HEK293 (cell line): ENCODE measurements at regions not wholly inside any gene's neighbourhood (a gene's known extent, or its start where the extent isn't known, plus 50 kb on each side); places are given as distances from the start of the nearest gene placed in this dataset.

Experiments
- GLI2 ChIP-seq: fragments of 450-650 bp; formaldehyde crosslinking; IDR thresholded peaks from 2 replicates; pipeline ENCODE4; 2017; ENCODE audit warnings: missing biosample characterization, missing genetic modification characterization, low read depth, borderline replicate concordance
- MEIS1 ChIP-seq: sonication (generic); formaldehyde crosslinking; IDR thresholded peaks from 2 replicates; pipeline ENCODE4 v1.8.1; 2022; ENCODE audit warnings: missing genetic modification reagents, mild to moderate bottlenecking, borderline replicate concordance
- SCRT2 ChIP-seq: fragments of 450-650 bp; formaldehyde crosslinking; IDR thresholded peaks from 2 replicates; pipeline ENCODE4 v1.5.1; 2016; ENCODE audit warnings: missing biosample characterization, missing genetic modification characterization
- ZBTB21 ChIP-seq: fragments of 450-650 bp; formaldehyde crosslinking; IDR thresholded peaks from 2 replicates; pipeline ENCODE4 v1.5.1; 2017; ENCODE audit warnings: missing biosample characterization, missing genetic modification characterization
- ZBTB8A ChIP-seq: fragments of 450-650 bp; formaldehyde crosslinking; IDR thresholded peaks from 2 replicates; pipeline ENCODE4 v1.5.1; 2016; ENCODE audit warnings: missing biosample characterization, missing genetic modification characterization
- ZFP69B ChIP-seq: fragments of 450-650 bp; formaldehyde crosslinking; IDR thresholded peaks from 2 replicates; pipeline ENCODE4 v1.5.1; 2016; ENCODE audit warnings: missing biosample characterization, missing genetic modification characterization
- ZNF138 ChIP-seq: fragments of 450-650 bp; formaldehyde crosslinking; IDR thresholded peaks from 2 replicates; pipeline ENCODE4 v1.5.1; 2016; ENCODE audit warnings: missing biosample characterization, missing genetic modification characterization, borderline replicate concordance
- ZNF157 ChIP-seq: fragments of 450-650 bp; formaldehyde crosslinking; IDR thresholded peaks from 2 replicates; pipeline ENCODE4 v1.5.1; 2016; ENCODE audit warnings: missing biosample characterization, missing genetic modification characterization
- ZNF214 ChIP-seq: fragments of 450-650 bp; formaldehyde crosslinking; IDR thresholded peaks from 2 replicates; pipeline ENCODE4 v1.5.1; 2017; ENCODE audit warnings: missing biosample characterization, mild to moderate bottlenecking, missing genetic modification characterization, borderline replicate concordance
- ZNF423 ChIP-seq: fragments of 450-650 bp; formaldehyde crosslinking; IDR thresholded peaks from 2 replicates; pipeline ENCODE4 v1.5.1; 2016; ENCODE audit warnings: missing biosample characterization, missing genetic modification characterization
- ZNF426 ChIP-seq: fragments of 450-650 bp; formaldehyde crosslinking; IDR thresholded peaks from 2 replicates; pipeline ENCODE4 v1.5.1; 2017; ENCODE audit warnings: missing biosample characterization, missing genetic modification characterization, mild to moderate bottlenecking, inconsistent platforms, moderate library complexity
- ZNF433 ChIP-seq: fragments of 450-650 bp; formaldehyde crosslinking; IDR thresholded peaks from 2 replicates; pipeline ENCODE4 v1.5.1; 2016; ENCODE audit warnings: missing biosample characterization, missing genetic modification characterization, low read depth
- ZNF549 ChIP-seq: fragments of 450-650 bp; IDR thresholded peaks from 2 replicates; pipeline ENCODE4 v1.5.1; 2018; ENCODE audit warnings: missing biosample characterization, missing genetic modification characterization, mild to moderate bottlenecking, inconsistent platforms, moderate library complexity
- ZNF558 ChIP-seq: fragments of 450-650 bp; formaldehyde crosslinking; IDR thresholded peaks from 2 replicates; pipeline ENCODE4 v1.5.1; 2016; ENCODE audit warnings: missing biosample characterization, missing genetic modification characterization
- ZNF561 ChIP-seq: fragments of 450-650 bp; IDR thresholded peaks from 2 replicates; pipeline ENCODE4 v1.5.1; 2018; ENCODE audit warnings: missing biosample characterization, missing genetic modification characterization, borderline replicate concordance
- ZNF626 ChIP-seq: fragments of 450-650 bp; sonication (Bioruptor Pico); formaldehyde crosslinking; IDR thresholded peaks from 2 replicates; pipeline ENCODE4 v1.5.1; 2018; ENCODE audit warnings: missing biosample characterization, missing genetic modification characterization, inconsistent platforms
- ZNF629 ChIP-seq: fragments of 450-650 bp; formaldehyde crosslinking; IDR thresholded peaks from 2 replicates; pipeline ENCODE4 v1.5.1; 2017; ENCODE audit warnings: missing biosample characterization, missing genetic modification characterization
- ZNF791 ChIP-seq: fragments of 450-650 bp; formaldehyde crosslinking; IDR thresholded peaks from 2 replicates; pipeline ENCODE4 v1.5.1; 2016; ENCODE audit warnings: missing biosample characterization, missing genetic modification characterization
- TF ChIP-seq, protein P1 (sequence below): fragments of 450-650 bp; formaldehyde crosslinking; IDR thresholded peaks from 2 replicates; pipeline ENCODE4 v1.5.1; 2016; ENCODE audit warnings: missing biosample characterization, missing genetic modification characterization
- TF ChIP-seq, protein P2 (sequence below): fragments of 450-650 bp; formaldehyde crosslinking; optimal IDR thresholded peaks from 2 replicates; pipeline ENCODE3; 2016; ENCODE audit warnings: missing biosample characterization, mild to moderate bottlenecking, missing genetic modification characterization
- TF ChIP-seq, protein P3 (sequence below): fragments of 450-650 bp; formaldehyde crosslinking; IDR thresholded peaks from 2 replicates; pipeline ENCODE4 v1.5.1; 2017; ENCODE audit warnings: missing biosample characterization, mild to moderate bottlenecking, missing genetic modification characterization, moderate library complexity
- TF ChIP-seq, protein P4 (sequence below): fragments of 450-650 bp; formaldehyde crosslinking; IDR thresholded peaks from 2 replicates; pipeline ENCODE4 v1.5.1; 2016; ENCODE audit warnings: missing biosample characterization, missing genetic modification characterization, low read depth
- TF ChIP-seq, protein P5 (sequence below): fragments of 450-650 bp; formaldehyde crosslinking; IDR thresholded peaks from 2 replicates; pipeline ENCODE4 v1.5.1; 2016; ENCODE audit warnings: missing biosample characterization, missing genetic modification characterization
- TF ChIP-seq, protein P6 (sequence below): fragments of 450-650 bp; formaldehyde crosslinking; IDR thresholded peaks from 2 replicates; pipeline ENCODE4 v1.5.1; 2016; ENCODE audit warnings: missing biosample characterization, missing genetic modification characterization

DNA sequence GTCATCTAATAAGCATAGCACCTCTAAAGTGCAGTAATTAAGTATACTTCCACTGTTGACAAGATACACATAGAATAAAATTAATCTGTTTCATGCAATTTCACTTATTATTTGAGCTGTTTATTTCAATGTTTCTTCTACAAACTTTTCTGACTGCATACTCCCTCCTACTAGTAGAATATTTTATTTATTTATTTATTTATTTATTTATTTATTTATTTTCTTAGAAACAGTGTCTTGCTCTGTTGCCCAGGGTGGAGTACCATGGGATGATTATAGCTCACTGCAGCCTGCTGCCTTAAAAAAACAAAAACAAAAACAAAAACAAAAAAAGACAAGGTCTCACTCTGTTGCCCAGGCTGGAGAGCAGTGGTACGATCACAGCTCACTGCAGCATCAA is 68.4 kb upstream of the KITLG start (continued):
- TF ChIP-seq, protein P1, sequence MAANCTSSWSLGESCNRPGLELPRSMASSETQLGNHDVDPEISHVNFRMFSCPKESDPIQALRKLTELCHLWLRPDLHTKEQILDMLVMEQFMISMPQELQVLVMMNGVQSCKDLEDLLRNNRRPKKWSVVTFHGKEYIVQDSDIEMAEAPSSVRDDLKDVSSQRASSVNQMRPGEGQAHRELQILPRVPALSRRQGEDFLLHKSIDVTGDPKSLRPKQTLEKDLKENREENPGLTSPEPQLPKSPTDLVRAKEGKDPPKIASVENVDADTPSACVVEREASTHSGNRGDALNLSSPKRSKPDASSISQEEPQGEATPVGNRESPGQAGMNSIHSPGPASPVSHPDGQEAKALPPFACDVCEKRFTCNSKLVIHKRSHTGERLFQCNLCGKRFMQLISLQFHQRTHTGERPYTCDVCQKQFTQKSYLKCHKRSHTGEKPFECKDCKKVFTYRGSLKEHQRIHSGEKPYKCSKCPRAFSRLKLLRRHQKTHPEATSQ (tag by site-specific recombination) = no peak
- TF ChIP-seq, protein P2, sequence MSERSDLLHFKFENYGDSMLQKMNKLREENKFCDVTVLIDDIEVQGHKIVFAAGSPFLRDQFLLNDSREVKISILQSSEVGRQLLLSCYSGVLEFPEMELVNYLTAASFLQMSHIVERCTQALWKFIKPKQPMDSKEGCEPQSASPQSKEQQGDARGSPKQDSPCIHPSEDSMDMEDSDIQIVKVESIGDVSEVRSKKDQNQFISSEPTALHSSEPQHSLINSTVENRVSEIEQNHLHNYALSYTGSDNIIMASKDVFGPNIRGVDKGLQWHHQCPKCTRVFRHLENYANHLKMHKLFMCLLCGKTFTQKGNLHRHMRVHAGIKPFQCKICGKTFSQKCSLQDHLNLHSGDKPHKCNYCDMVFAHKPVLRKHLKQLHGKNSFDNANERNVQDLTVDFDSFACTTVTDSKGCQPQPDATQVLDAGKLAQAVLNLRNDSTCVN (tag by site-specific recombination) = no peak
- TF ChIP-seq SCRT2 = no peak
- no peak for TF ChIP-seq MEIS1 (CRISPR knock-in tag)
- peak; percentile 43; the same call in 1 of the 2 replicates for TF ChIP-seq ZBTB21 (tag by site-specific recombination)
- TF ChIP-seq ZNF626 (tag by site-specific recombination) = no peak
- 0 out of 2 replicates have a peak, but pooled peaks have one; percentile 59 for TF ChIP-seq ZNF138
- peak; percentile 73; the same call in 1 of the 2 replicates for TF ChIP-seq ZNF433 (tag by site-specific recombination)
- TF ChIP-seq, protein P3, sequence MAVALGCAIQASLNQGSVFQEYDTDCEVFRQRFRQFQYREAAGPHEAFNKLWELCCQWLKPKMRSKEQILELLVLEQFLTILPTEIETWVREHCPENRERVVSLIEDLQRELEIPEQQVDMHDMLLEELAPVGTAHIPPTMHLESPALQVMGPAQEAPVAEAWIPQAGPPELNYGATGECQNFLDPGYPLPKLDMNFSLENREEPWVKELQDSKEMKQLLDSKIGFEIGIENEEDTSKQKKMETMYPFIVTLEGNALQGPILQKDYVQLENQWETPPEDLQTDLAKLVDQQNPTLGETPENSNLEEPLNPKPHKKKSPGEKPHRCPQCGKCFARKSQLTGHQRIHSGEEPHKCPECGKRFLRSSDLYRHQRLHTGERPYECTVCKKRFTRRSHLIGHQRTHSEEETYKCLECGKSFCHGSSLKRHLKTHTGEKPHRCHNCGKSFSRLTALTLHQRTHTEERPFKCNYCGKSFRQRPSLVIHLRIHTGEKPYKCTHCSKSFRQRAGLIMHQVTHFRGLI (tag by site-specific recombination) = no peak
- TF ChIP-seq ZNF549 (tag by site-specific recombination) = no peak
- TF ChIP-seq ZNF157 (tag by site-specific recombination) = no peak
- no peak for TF ChIP-seq ZNF423
- 0 out of 2 replicates have a peak, but pooled peaks have one; percentile 21 for TF ChIP-seq ZNF791
- TF ChIP-seq ZFP69B (tag by site-specific recombination) = no peak
- peak; percentile 48 for TF ChIP-seq ZNF629 (tag by site-specific recombination)
- peak; percentile 90 for TF ChIP-seq ZNF426 (tag by site-specific recombination)
- peak; percentile 25; the same call in 1 of the 2 replicates for TF ChIP-seq ZNF214 (tag by site-specific recombination)
- TF ChIP-seq, protein P4, sequence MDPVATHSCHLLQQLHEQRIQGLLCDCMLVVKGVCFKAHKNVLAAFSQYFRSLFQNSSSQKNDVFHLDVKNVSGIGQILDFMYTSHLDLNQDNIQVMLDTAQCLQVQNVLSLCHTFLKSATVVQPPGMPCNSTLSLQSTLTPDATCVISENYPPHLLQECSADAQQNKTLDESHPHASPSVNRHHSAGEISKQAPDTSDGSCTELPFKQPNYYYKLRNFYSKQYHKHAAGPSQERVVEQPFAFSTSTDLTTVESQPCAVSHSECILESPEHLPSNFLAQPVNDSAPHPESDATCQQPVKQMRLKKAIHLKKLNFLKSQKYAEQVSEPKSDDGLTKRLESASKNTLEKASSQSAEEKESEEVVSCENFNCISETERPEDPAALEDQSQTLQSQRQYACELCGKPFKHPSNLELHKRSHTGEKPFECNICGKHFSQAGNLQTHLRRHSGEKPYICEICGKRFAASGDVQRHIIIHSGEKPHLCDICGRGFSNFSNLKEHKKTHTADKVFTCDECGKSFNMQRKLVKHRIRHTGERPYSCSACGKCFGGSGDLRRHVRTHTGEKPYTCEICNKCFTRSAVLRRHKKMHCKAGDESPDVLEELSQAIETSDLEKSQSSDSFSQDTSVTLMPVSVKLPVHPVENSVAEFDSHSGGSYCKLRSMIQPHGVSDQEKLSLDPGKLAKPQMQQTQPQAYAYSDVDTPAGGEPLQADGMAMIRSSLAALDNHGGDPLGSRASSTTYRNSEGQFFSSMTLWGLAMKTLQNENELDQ (tag by site-specific recombination) = no peak
- TF ChIP-seq ZBTB8A (tag by site-specific recombination) = peak; percentile 78
- peak; percentile 20; the same call in 1 of the 2 replicates for TF ChIP-seq GLI2 (tag by site-specific recombination)
- peak; percentile 57; the same call in 1 of the 2 replicates for TF ChIP-seq ZNF558 (tag by site-specific recombination)
- TF ChIP-seq ZNF561 (tag by site-specific recombination) = no peak
- TF ChIP-seq, protein P5, sequence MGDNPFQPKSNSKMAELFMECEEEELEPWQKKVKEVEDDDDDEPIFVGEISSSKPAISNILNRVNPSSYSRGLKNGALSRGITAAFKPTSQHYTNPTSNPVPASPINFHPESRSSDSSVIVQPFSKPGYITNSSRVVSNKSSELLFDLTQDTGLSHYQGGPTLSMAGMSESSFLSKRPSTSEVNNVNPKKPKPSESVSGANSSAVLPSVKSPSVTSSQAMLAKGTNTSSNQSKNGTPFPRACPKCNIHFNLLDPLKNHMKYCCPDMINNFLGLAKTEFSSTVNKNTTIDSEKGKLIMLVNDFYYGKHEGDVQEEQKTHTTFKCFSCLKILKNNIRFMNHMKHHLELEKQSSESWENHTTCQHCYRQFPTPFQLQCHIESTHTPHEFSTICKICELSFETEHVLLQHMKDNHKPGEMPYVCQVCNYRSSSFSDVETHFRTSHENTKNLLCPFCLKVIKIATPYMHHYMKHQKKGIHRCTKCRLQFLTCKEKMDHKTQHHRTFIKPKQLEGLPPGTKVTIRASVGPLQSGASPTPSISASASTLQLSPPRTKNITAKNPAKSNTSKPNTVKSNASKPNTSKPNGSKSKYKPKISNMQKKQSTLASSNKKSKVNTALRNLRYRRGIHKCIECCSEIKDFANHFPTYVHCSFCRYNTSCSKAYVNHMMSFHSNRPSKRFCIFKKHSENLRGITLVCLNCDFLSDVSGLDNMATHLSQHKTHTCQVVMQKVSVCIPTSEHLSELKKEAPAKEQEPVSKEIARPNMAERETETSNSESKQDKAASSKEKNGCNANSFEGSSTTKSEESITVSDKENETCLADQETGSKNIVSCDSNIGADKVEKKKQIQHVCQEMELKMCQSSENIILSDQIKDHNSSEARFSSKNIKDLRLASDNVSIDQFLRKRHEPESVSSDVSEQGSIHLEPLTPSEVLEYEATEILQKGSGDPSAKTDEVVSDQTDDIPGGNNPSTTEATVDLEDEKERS (tag by site-specific recombination) = no peak
- TF ChIP-seq, protein P6, sequence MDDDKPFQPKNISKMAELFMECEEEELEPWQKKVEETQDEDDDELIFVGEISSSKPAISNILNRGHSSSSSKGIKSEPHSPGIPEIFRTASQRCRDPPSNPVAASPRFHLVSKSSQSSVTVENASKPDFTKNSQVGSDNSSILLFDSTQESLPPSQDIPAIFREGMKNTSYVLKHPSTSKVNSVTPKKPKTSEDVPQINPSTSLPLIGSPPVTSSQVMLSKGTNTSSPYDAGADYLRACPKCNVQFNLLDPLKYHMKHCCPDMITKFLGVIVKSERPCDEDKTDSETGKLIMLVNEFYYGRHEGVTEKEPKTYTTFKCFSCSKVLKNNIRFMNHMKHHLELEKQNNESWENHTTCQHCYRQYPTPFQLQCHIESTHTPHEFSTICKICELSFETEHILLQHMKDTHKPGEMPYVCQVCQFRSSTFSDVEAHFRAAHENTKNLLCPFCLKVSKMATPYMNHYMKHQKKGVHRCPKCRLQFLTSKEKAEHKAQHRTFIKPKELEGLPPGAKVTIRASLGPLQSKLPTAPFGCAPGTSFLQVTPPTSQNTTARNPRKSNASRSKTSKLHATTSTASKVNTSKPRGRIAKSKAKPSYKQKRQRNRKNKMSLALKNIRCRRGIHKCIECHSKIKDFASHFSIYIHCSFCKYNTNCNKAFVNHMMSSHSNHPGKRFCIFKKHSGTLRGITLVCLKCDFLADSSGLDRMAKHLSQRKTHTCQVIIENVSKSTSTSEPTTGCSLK (tag by site-specific recombination) = no peak
